ENCODE measurements at regions not wholly inside any gene's neighbourhood (a gene's known extent, or its start where the extent isn't known, plus 50 kb on each side); places are given as distances from the start of the nearest gene placed in this dataset.

GRCh38 chr12:41778934-41779333 is 365.7 kb downstream of the GXYLT1 start:
- H3K27ac ChIP-seq = no peak overlapping the region
- no peaks in the 10 kb centered on the region for H3K36me3 ChIP-seq
- no peaks in the 10 kb centered on the region for H3K4me1 ChIP-seq (ENCODE audit: control insufficient read depth in 1 of 2, low read depth in 2 of 2)
- no peak for DNase-seq (ENCODE audit: low spot score)
- no peak for TF ChIP-seq CTCF (IDR thresholded peaks at IDR 0.05)
- ATAC-seq (ENCODE audit: insufficient number of reproducible peaks, low FRiP score, low read depth) = no peak
- no peak overlapping the region for H3K4me3 ChIP-seq
- H3K27me3 ChIP-seq (replicated peaks; ENCODE audit: insufficient read depth) = no peaks in the 10 kb centered on the region
- no peaks in the 10 kb centered on the region for H3K9me3 ChIP-seq

- no peak for TF ChIP-seq CTCF (IDR thresholded peaks at IDR 0.05)
- no peaks in the 10 kb centered on the region for H3K27me3 ChIP-seq (replicated peaks; ENCODE audit: insufficient read depth)
- no peak overlapping the region for H3K4me3 ChIP-seq
- DNase-seq (ENCODE audit: low spot score) (no peak), ATAC-seq (ENCODE audit: insufficient number of reproducible peaks, low FRiP score, low read depth) (no peak)
- no peaks in the 10 kb centered on the region for H3K36me3 ChIP-seq
- no peaks in the 10 kb centered on the region for H3K4me1 ChIP-seq (ENCODE audit: control insufficient read depth in 1 of 2, low read depth in 2 of 2)
- no peaks in the 10 kb centered on the region for H3K9me3 ChIP-seq
- no peak overlapping the region for H3K27ac ChIP-seq
Observed at GRCh38 chr12:41777064-41777790, 367.4 kb downstream of the GXYLT1 start.

- H3K4me1 ChIP-seq (ENCODE audit: control insufficient read depth in 1 of 2, low read depth in 2 of 2) = no peaks in the 10 kb centered on the region
- TF ChIP-seq CTCF (IDR thresholded peaks at IDR 0.05) = no peak
- no peaks in the 10 kb centered on the region for H3K9me3 ChIP-seq
- ATAC-seq (ENCODE audit: insufficient number of reproducible peaks, low FRiP score, low read depth) (no peak), DNase-seq (ENCODE audit: low spot score) (no peak)
- H3K36me3 ChIP-seq = no peaks in the 10 kb centered on the region
- H3K27ac ChIP-seq = no peak overlapping the region
- H3K4me3 ChIP-seq = no peak overlapping the region
- H3K27me3 ChIP-seq (replicated peaks; ENCODE audit: insufficient read depth) = no peaks in the 10 kb centered on the region
Observed at GRCh38 chr12:41772478-41772877, 372.2 kb downstream of the GXYLT1 start.

GRCh38 chr12:41769810-41770209 is 374.9 kb downstream of the GXYLT1 start:
- Histone ChIP-seq H3K4me1 (ENCODE audit: control insufficient read depth in 1 of 2, low read depth in 2 of 2) (peaks cover 0 to 7% of the 10 kb centered on the region in 2 donors), H3K9me3 (no peaks in the 10 kb centered on the region), H3K36me3 (no peaks in the 10 kb centered on the region), H3K27me3 (replicated peaks; ENCODE audit: insufficient read depth) (no peaks in the 10 kb centered on the region), H3K4me3 (no peak overlapping the region), H3K27ac (no peak overlapping the region)
- no peak for DNase-seq (ENCODE audit: low spot score)
- ATAC-seq (ENCODE audit: insufficient number of reproducible peaks, low FRiP score, low read depth) = no peak
- TF ChIP-seq CTCF (IDR thresholded peaks at IDR 0.05) = no peak

GRCh38 chr12:41768456-41768855 is 376.2 kb downstream of the GXYLT1 start:
- H3K36me3 ChIP-seq = no peaks in the 10 kb centered on the region
- H3K4me3 ChIP-seq = no peak overlapping the region
- peaks cover 0 to 7% of the 10 kb centered on the region in 2 donors for H3K4me1 ChIP-seq (ENCODE audit: control insufficient read depth in 1 of 2, low read depth in 2 of 2)
- no peak for TF ChIP-seq CTCF (IDR thresholded peaks at IDR 0.05)
- DNase-seq (ENCODE audit: low spot score) (no peak), ATAC-seq (ENCODE audit: insufficient number of reproducible peaks, low FRiP score, low read depth) (no peak)
- H3K27me3 ChIP-seq (replicated peaks; ENCODE audit: insufficient read depth) = no peaks in the 10 kb centered on the region
- no peaks in the 10 kb centered on the region for H3K9me3 ChIP-seq
- no peak overlapping the region for H3K27ac ChIP-seq
